ENCODE measurements at regions not wholly inside any gene's neighbourhood (a gene's known extent, or its start where the extent isn't known, plus 50 kb on each side); places are given as distances from the start of the nearest gene placed in this dataset.

DNA sequence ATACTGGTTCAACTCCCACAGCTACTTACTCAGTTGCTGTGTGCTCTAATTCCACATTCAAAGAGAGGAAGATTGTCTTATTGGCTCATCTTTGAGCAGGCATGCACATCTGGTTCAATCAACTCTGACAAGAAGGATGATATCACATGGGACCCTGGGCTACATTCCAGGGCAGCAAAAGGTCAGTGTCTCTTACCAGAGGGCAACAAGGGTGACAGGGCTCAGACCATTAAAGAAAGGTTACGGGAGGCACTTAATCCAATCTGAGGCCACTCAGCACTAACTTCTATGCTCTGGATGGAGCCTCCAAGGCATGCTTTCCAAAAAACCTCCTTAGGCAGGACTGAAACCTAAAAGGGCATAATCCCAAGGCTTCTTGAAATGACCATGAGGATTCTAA is 549.4 kb upstream of the API5 start:
- TF ChIP-seq EP300 (IDR thresholded peaks at IDR 0.05): no peak
- TF ChIP-seq, protein P1, sequence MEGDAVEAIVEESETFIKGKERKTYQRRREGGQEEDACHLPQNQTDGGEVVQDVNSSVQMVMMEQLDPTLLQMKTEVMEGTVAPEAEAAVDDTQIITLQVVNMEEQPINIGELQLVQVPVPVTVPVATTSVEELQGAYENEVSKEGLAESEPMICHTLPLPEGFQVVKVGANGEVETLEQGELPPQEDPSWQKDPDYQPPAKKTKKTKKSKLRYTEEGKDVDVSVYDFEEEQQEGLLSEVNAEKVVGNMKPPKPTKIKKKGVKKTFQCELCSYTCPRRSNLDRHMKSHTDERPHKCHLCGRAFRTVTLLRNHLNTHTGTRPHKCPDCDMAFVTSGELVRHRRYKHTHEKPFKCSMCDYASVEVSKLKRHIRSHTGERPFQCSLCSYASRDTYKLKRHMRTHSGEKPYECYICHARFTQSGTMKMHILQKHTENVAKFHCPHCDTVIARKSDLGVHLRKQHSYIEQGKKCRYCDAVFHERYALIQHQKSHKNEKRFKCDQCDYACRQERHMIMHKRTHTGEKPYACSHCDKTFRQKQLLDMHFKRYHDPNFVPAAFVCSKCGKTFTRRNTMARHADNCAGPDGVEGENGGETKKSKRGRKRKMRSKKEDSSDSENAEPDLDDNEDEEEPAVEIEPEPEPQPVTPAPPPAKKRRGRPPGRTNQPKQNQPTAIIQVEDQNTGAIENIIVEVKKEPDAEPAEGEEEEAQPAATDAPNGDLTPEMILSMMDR (IDR thresholded peaks at IDR 0.05): no peak
